NCI-H2081 treated with DMSO at 0.1 percent for 48 hours (cell line): ENCODE measurements at regions not wholly inside any gene's neighbourhood (a gene's known extent, or its start where the extent isn't known, plus 50 kb on each side); places are given as distances from the start of the nearest gene placed in this dataset.
"Not testable (repeated sequence)": the region's sequence is repeated elsewhere in the genome, so short reads cannot be mapped to it uniquely, and the experiment has no call there.

ENCODE experiments used
- DNase-seq: peaks from one replicate; lab custom pipeline; 2025; lab: John Stamatoyannopoulos, UW

- not testable (repeated sequence) for DNase-seq
Measured at GRCh38 chr6:106723419-106723818, 94.0 kb downstream of the QRSL1 start.

DNA sequence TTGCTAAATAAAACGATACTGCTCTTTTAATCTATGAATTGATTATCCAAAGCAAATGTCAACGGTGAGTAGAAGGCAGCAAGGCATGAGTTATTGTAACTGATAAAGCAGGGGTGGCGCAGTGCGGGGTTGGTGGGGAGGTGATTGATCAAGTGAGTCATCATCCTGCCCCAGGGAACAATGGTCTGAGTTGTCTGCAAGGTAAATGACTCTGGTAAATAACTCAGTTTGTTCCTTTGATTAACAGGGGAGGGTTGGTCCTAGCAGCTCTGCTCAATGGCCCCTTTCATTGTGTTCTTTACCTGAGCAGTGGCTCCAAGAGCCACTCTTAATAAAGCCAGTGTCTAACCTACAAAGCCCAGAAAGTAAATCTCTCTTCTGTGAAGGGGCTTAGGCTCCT is 91.8 kb downstream of the QRSL1 start:
- not testable (repeated sequence) for DNase-seq
